H1 (cell line): ENCODE measurements at regions not wholly inside any gene's neighbourhood (a gene's known extent, or its start where the extent isn't known, plus 50 kb on each side); places are given as distances from the start of the nearest gene placed in this dataset.

ENCODE experiments used
- CTCF ChIA-PET: fragments of 300-600 bp; sonication (Branson Sonifier 250); formaldehyde crosslinking; loops from one replicate; lab custom pipeline; 2021; ENCODE audit not compliant: partially characterized antibody; lab: Charles Lee
- POLR2A ChIA-PET: fragments of 300-600 bp; sonication (Branson Sonifier 250); formaldehyde crosslinking; loops from one replicate; lab custom pipeline; 2021; ENCODE audit warnings: inconsistent platforms; ENCODE audit not compliant: partially characterized antibody; lab: Charles Lee
- DNase-seq, 2 experiments: peaks; one replicate each; pipeline versions ENCODE4 v3.0.0 to v3.0.0-alpha.2; 2010 to 2022; ENCODE audit warnings: low spot score in 2 of 2, low read depth in 1 of 2, mixed read lengths in 1 of 2
- FAIRE-seq: peaks from 2 replicates; lab custom pipeline; 2011; peaks lifted over from hg19 to GRCh38; lab: Jason Lieb, UNC
- H2AFZ ChIP-seq: 2 replicates; pipeline ENCODE4 v1.8.1; 2012; ENCODE audit warnings: low read length, inconsistent platforms
- H2AK5ac ChIP-seq: 2 replicates; pipeline ENCODE4 v1.6.1; 2013; ENCODE audit warnings: low read depth, low read length
- H2BK120ac ChIP-seq: replicated peaks from 2 replicates; pipeline ENCODE3; 2013; ENCODE audit warnings: low read depth, low read length, inconsistent platforms
- H2BK12ac ChIP-seq: 2 replicates; pipeline ENCODE4 v1.6.1; 2013; ENCODE audit warnings: low read depth, low read length
- H2BK15ac ChIP-seq: 2 replicates; pipeline ENCODE4 v1.6.1; 2013; ENCODE audit warnings: low read length
- H2BK20ac ChIP-seq: 2 replicates; pipeline ENCODE4 v1.6.1; 2013; ENCODE audit warnings: low read length
- H2BK5ac ChIP-seq: 2 replicates; pipeline ENCODE4 v1.6.1; 2013; ENCODE audit warnings: low read depth, low read length
- H3K14ac ChIP-seq: 2 replicates; pipeline ENCODE4 v1.6.1; 2013; ENCODE audit warnings: inconsistent platforms; ENCODE audit not compliant: insufficient read length
- H3K18ac ChIP-seq: 2 replicates; pipeline ENCODE4 v1.6.1; 2013; ENCODE audit warnings: low read length; ENCODE audit errors: extremely low read depth
- H3K23ac ChIP-seq: 2 replicates; pipeline ENCODE4 v1.6.1; 2013; ENCODE audit warnings: inconsistent platforms; ENCODE audit not compliant: insufficient read length
- H3K23me2 ChIP-seq: 2 replicates; pipeline ENCODE4 v1.6.1; 2013; ENCODE audit warnings: low read depth, low read length
- H3K27ac ChIP-seq: 2 replicates; pipeline ENCODE4 v1.6.1; 2011; ENCODE audit warnings: low read depth, low read length, inconsistent platforms
- H3K27me3 ChIP-seq, 4 experiments: replicated peaks in 1 of 4; 1 replicate in 1 of 4; 2 replicates in 3 of 4; pipeline versions ENCODE4 v1.6.1 to v1.8.1; 2011 to 2013; ENCODE audit warnings: low read length in 3 of 4, mild to moderate bottlenecking in 3 of 4, inconsistent platforms in 2 of 4, mixed read lengths in 2 of 4, moderate library complexity in 1 of 4; ENCODE audit not compliant: control insufficient read depth in 3 of 4, insufficient read depth in 3 of 4; ENCODE audit errors: extremely low read depth in 1 of 4
- H3K36me3 ChIP-seq, 4 experiments: 2 replicates each; pipeline versions ENCODE4 v1.6.1 to v1.8.1; 2011 to 2013; ENCODE audit warnings: mild to moderate bottlenecking in 4 of 4, low read length in 3 of 4, moderate library complexity in 2 of 4, control low read depth in 1 of 4, inconsistent platforms in 1 of 4; ENCODE audit not compliant: insufficient read depth in 4 of 4, control insufficient read depth in 2 of 4
- H3K4ac ChIP-seq: replicated peaks from 2 replicates; pipeline ENCODE3; 2013; ENCODE audit warnings: low read length, low read depth, mixed read lengths, inconsistent platforms; ENCODE audit not compliant: insufficient read length
- H3K4me1 ChIP-seq, 4 experiments: replicated peaks in 1 of 4; 1 replicate in 1 of 4; 2 replicates in 3 of 4; pipeline versions ENCODE4 v1.6.1 to v1.8.1; 2011 to 2013; ENCODE audit warnings: low read length in 3 of 4, inconsistent platforms in 2 of 4, mixed read lengths in 1 of 4; ENCODE audit not compliant: insufficient read depth in 4 of 4, control insufficient read depth in 3 of 4
- H3K4me2 ChIP-seq, 2 experiments: 2 replicates each; pipeline versions ENCODE4 v1.6.1 to v1.8.1; 2011 to 2013; ENCODE audit warnings: low read depth in 2 of 2, low read length in 2 of 2, control low read depth in 1 of 2, inconsistent platforms in 1 of 2, mild to moderate bottlenecking in 1 of 2; ENCODE audit not compliant: insufficient read depth in 1 of 2
- H3K4me3 ChIP-seq, 4 experiments: fragments of 200-600, 300-600 bp in 1 of 4; sonication (generic), shearing (Covaris generic), sonication (Bioruptor Twin) in 1 of 4; 2 replicates each; pipeline versions ENCODE4 v1.5.1 to v1.8.1; 2011 to 2016; ENCODE audit warnings: low read length in 4 of 4, low read depth in 3 of 4, control low read depth in 2 of 4, inconsistent platforms in 2 of 4, mild to moderate bottlenecking in 2 of 4, mixed read lengths in 1 of 4, moderate library complexity in 1 of 4; ENCODE audit not compliant: insufficient read depth in 2 of 4; ENCODE audit errors: extremely low read depth in 1 of 4
- H3K56ac ChIP-seq: replicated peaks from 2 replicates; pipeline ENCODE3; 2013; ENCODE audit warnings: low read depth, mild to moderate bottlenecking, mixed read lengths, low read length, inconsistent platforms; ENCODE audit not compliant: insufficient read length
- H3K79me1 ChIP-seq: 2 replicates; pipeline ENCODE4 v1.6.1; 2013; ENCODE audit warnings: low read depth, low read length, control low read depth
- H3K79me2 ChIP-seq, 2 experiments: 2 replicates each; pipeline versions ENCODE4 v1.6.1 to v1.8.1; 2012 to 2013; ENCODE audit warnings: low read length in 2 of 2, mild to moderate bottlenecking in 2 of 2, inconsistent platforms in 1 of 2; ENCODE audit not compliant: insufficient read depth in 2 of 2, control insufficient read depth in 1 of 2
- H3K9ac ChIP-seq, 4 experiments: replicated peaks in 1 of 4; 1 replicate in 1 of 4; 2 replicates in 3 of 4; pipeline versions ENCODE4 v1.6.1 to v1.8.1; 2011 to 2013; ENCODE audit warnings: low read depth in 3 of 4, low read length in 3 of 4, control low read depth in 2 of 4, mild to moderate bottlenecking in 2 of 4, moderate library complexity in 2 of 4, inconsistent platforms in 1 of 4; ENCODE audit errors: extremely low read depth in 1 of 4
- H3K9me3 ChIP-seq, 2 experiments: 2 replicates each; pipeline versions ENCODE4 v1.6.1 to v1.8.1; 2012 to 2013; ENCODE audit warnings: mild to moderate bottlenecking in 2 of 2, moderate library complexity in 2 of 2, control low read depth in 1 of 2, inconsistent platforms in 1 of 2, low read depth in 1 of 2, low read length in 1 of 2, mixed read lengths in 1 of 2; ENCODE audit not compliant: insufficient read depth in 2 of 2
- H4K20me1 ChIP-seq, 2 experiments: replicated peaks in 1 of 2; 2 replicates each; pipeline versions ENCODE3 to v1.8.1; 2011 to 2013; ENCODE audit warnings: inconsistent platforms in 2 of 2, low read length in 2 of 2, mild to moderate bottlenecking in 1 of 2; ENCODE audit not compliant: insufficient read depth in 2 of 2, control insufficient read depth in 1 of 2
- H4K5ac ChIP-seq: 2 replicates; pipeline ENCODE4 v1.6.1; 2013; ENCODE audit warnings: low read length, low read depth, mixed read lengths, inconsistent platforms; ENCODE audit not compliant: insufficient read length
- H4K8ac ChIP-seq: 2 replicates; pipeline ENCODE4 v1.8.0; 2013; ENCODE audit warnings: mild to moderate bottlenecking, moderate library complexity, low read length, inconsistent platforms; ENCODE audit not compliant: insufficient read depth; ENCODE audit errors: extremely low read depth
- H4K91ac ChIP-seq: replicated peaks from 2 replicates; pipeline ENCODE3; 2013; ENCODE audit warnings: low read length, mixed read lengths, inconsistent platforms; ENCODE audit not compliant: insufficient read length
- ASH2L ChIP-seq: fragments of 200-600, 300-600 bp; sonication (generic); IDR thresholded peaks from one replicate; pipeline ENCODE4 v1.7.1; 2017; ENCODE audit warnings: low read length
- BACH1 ChIP-seq: IDR thresholded peaks from 2 replicates; pipeline ENCODE4 v1.6.1; 2012; ENCODE audit warnings: low read length, improper control_type of control experiment
- KDM4A ChIP-seq: IDR thresholded peaks from one replicate; pipeline ENCODE4 v1.7.1; 2012; ENCODE audit warnings: low read depth, mild to moderate bottlenecking, moderate library complexity, low read length, inconsistent platforms; ENCODE audit not compliant: severe bottlenecking
- NRF1 ChIP-seq: IDR thresholded peaks from 2 replicates; pipeline ENCODE4 v1.6.1; 2011; ENCODE audit warnings: mild to moderate bottlenecking, low read depth, low read length, improper control_type of control experiment
- TAF1 ChIP-seq: IDR thresholded peaks from 2 replicates; pipeline ENCODE4 v1.6.1; 2011; ENCODE audit warnings: mild to moderate bottlenecking, low read depth, low read length
- WGBS, 2 experiments: shearing (Covaris generic) in 1 of 2; methylation state at CpG; one replicate each; pipeline versions ENCODE4 v1.1.6 to v1.1.7; 2013 to 2015; ENCODE audit warnings: low lambda C conversion rate in 2 of 2, mixed read lengths in 2 of 2, inconsistent platforms in 1 of 2, low coverage in 1 of 2, missing lambda C conversion rate in 1 of 2; ENCODE audit not compliant: insufficient replicate concordance in 2 of 2, insufficient coverage in 1 of 2, insufficient read length in 1 of 2; ENCODE audit errors: extremely low coverage in 1 of 2, missing lambda C conversion rate in 1 of 2; 5-methylcytosine and 5-hydroxymethylcytosine counted together

- no peak overlapping the region for H2BK5ac ChIP-seq
- no peaks in the 10 kb centered on the region for H3K23me2 ChIP-seq
- no peak overlapping the region for H3K23ac ChIP-seq
- H4K8ac ChIP-seq, result no peak overlapping the region
- no peak overlapping the region for H3K18ac ChIP-seq
- no peak overlapping the region for H3K9ac ChIP-seq
- no peaks in the 10 kb centered on the region for H3K79me2 ChIP-seq
- DNase-seq (no peak), FAIRE-seq (no peak)
- H3K4me2 ChIP-seq, result no peak overlapping the region
- no peak overlapping the region for H2AFZ ChIP-seq
- ChIA-PET POLR2A (no interaction called here), CTCF (no interaction called here)
- no peak overlapping the region for H3K14ac ChIP-seq
- no peaks in the 10 kb centered on the region for H3K27me3 ChIP-seq
- H3K4me1 ChIP-seq, result no peaks in the 10 kb centered on the region
- TF ChIP-seq TAF1, result no peak
- TF ChIP-seq NRF1, result no peak
- no peak for TF ChIP-seq ASH2L
- TF ChIP-seq BACH1, result no peak
- no peak for TF ChIP-seq KDM4A
- H3K79me1 ChIP-seq, result no peaks in the 10 kb centered on the region
- no peak overlapping the region for H3K27ac ChIP-seq
- H2BK20ac ChIP-seq, result no peak overlapping the region
- no peak overlapping the region for H3K4ac ChIP-seq
- no peaks in the 10 kb centered on the region for H4K20me1 ChIP-seq
- no peaks in the 10 kb centered on the region for H3K36me3 ChIP-seq
- peaks cover 0 to 3% of the 10 kb centered on the region in 2 experiments; a peak in 1 of 4 replicates for H3K9me3 ChIP-seq
- no peak overlapping the region for H2BK15ac ChIP-seq
- H2AK5ac ChIP-seq, result no peak overlapping the region
- 85% methylated on average over 2 of the region's 2 CpGs; no CpG with 5 or more reads in 1 of the 2 experiments for WGBS, 2 experiments
- H2BK120ac ChIP-seq, result no peak overlapping the region
- no peak overlapping the region for H4K5ac ChIP-seq
- H4K91ac ChIP-seq, result no peak overlapping the region
- no peak overlapping the region for H2BK12ac ChIP-seq
- no peak overlapping the region for H3K56ac ChIP-seq
- no peak overlapping the region for H3K4me3 ChIP-seq
Observed at GRCh38 chr14:97820781-97821180, 1023.6 kb downstream of the VRK1 start.
